HG02973 (cell line): ENCODE measurements at regions not wholly inside any gene's neighbourhood (a gene's known extent, or its start where the extent isn't known, plus 50 kb on each side); places are given as distances from the start of the nearest gene placed in this dataset.
"Not testable (repeated sequence)": the region's sequence is repeated elsewhere in the genome, so short reads cannot be mapped to it uniquely, and the experiment has no call there.

Experiments used
- ATAC-seq: cut with Tn5 transposase; IDR thresholded peaks from one replicate; pipeline ENCODE4 v1.9.1; 2021; ENCODE audit warnings: moderate library complexity; ENCODE audit not compliant: unreplicated experiment

- not testable (repeated sequence) for ATAC-seq
Observed at GRCh38 chr17:20840987-20841865, 201.6 kb downstream of the USP22 start.

- not testable (repeated sequence) for ATAC-seq
Observed at GRCh38 chr17:20842012-20842411, 200.8 kb downstream of the USP22 start.

- ATAC-seq: not testable (repeated sequence)
Observed at GRCh38 chr17:20843261-20843660, 199.6 kb downstream of the USP22 start.

- not testable (repeated sequence) for ATAC-seq
Observed at GRCh38 chr17:20843799-20844553, 198.8 kb downstream of the USP22 start.

GRCh38 chr17:20848869-20849443 lies 193.9 kb downstream of the USP22 start:
- not testable (repeated sequence) for ATAC-seq

- not testable (repeated sequence) for ATAC-seq
Observed at GRCh38 chr17:20851591-20852238, 191.1 kb downstream of the USP22 start.

DNA sequence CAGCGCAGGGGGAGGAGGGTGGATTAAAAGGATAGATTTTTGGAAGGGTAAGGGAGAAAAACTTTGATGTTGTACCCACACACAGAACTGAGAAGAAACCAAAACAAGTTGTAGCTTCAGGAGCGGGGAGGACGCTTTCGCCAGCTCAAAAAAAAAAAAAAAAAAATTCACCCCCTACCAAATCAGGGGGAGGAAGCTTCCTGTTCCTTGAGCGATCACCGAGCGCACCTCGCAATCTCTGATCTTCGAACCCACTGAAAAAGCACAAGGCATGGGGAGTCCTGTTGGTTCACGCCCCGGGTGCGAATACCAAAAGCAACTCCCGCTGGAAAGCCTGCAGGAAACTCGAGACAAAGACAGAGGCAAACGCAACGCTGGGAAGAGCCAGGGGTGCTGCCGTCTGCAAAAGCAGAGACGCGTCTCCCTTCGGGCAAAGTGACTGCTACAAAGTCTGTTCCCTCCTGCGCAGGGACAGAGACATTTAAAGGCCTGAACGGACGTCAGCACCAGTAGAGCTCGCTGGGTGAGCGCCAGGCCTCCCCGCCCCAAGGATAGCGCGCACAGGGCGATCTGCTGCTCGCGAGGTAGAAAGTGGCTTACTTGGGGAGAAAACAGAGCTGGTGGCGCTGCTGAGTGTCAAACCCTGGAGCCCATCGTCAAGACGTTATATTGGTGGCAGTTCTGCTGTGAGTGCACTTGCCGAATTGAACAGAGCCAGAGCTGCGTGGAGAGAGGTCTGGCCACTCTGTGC lies 190.4 kb downstream of the USP22 start:
- ATAC-seq: no peak

DNA sequence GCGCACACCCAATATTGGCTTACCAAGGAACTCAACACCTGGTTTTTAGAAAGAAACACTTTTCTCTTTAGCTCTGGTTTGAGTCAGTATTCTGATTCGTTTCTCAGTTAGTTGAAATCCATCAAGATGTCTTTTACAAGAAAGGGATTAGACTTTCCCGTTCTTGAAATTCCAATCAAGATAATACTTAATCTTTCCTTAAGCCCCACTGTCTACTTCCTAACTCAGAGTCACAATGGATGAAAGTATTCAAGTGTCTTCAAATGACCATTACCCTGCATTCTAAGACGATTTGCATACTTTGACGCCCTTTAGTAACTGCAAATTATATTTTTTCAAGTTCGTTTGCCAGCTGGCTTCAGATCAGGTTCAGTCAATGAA lies 189.8 kb downstream of the USP22 start:
- ATAC-seq: no peak

- ATAC-seq: not testable (repeated sequence)
Observed at GRCh38 chr17:20855910-20856470, 186.8 kb downstream of the USP22 start.

- not testable (repeated sequence) for ATAC-seq
Observed at GRCh38 chr17:20866444-20867209, 176.2 kb downstream of the USP22 start.

DNA sequence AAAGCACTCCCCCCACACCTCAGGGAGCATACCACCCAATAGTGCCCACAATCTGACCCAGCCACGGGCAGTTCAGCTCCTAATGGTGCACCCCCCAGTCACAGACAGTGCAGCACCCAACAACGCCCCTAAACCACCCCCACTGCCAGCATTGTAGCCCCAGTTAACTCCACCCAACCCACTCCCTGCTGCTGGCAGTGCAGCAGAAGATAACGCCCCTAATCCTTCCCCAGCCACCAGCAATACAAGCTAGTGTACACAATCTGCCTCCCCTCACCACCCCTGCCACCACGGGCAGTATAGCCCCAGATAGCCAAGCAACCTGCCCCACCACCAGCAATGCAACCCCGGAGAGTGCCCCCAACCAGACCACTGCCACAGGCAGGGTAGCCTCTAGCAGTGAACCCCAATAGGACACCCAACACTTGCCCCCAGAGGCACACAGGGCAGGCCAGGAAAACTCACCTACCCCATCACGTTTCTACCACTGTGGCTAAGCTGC lies 175.3 kb downstream of the USP22 start:
- not testable (repeated sequence) for ATAC-seq

DNA sequence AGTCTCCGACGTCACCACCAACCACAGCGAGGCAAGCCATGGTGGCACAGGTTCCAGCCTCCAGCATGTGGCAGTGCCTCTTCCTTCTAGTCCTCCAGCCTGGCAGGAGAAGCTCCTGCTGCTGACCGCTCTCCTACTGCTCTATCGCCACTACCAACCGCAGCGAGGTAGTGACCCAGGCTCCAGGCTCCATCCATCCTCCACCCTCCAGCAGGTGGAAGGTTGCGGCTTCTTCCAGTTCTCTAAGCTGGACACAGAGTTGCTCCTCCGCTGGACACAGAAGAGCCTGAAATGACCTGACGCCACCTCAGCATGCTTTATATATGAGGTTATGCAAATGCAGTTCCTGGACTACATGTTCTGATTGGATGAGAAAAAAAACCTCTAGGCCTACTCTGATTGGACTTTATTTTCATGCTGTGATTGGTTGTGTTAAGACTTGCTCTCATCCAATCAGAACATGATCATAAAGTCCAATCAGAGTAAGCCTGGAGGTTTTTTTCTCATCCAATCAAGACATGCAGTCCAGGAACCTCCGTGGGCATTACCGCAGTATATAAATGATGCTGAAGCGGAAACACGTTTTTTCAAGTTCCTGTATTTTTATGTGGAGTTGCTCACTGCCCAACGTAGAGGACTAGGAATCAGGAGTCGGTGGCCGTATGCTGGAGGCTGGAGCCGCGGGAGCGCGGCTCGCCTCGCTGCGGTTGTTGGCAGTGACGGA lies 174.7 kb downstream of the USP22 start:
- not testable (repeated sequence) for ATAC-seq

DNA sequence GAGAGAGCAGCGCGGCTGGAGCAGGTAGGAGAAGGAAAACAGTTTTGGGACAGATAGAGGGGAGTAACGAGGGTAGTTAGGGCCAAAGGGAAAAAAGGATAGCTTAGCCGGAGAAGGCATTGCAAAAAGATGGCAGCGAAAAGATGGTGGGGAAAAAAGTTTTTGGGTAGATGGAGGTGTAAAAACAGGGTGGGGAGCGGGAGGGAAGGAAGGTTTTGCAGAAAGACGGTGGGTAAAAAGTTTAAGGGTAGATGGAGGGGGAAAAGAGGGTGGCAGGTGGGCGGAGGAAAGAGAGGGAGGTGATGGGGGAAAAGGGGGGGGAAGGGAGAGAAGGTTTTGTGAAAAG lies 174.2 kb downstream of the USP22 start:
- not testable (repeated sequence) for ATAC-seq

DNA sequence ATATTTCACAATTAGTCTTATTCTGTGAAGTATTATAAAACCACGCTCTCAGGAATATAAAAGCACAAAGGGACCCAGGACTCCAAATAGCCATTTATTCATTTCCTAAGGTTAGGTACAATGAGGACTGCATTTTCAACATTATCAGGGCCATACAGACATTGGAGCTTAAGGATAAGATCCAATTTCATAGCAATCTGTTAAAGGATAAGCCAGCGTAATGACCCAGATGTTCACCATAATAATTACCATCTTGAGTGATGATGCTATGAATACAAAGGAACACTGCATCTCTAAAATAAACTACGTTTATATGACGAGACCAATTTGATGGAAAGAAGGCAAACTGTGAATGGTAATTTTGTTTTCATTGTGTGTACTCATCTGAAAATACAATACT lies 169.6 kb downstream of the USP22 start:
- ATAC-seq: not testable (repeated sequence)

DNA sequence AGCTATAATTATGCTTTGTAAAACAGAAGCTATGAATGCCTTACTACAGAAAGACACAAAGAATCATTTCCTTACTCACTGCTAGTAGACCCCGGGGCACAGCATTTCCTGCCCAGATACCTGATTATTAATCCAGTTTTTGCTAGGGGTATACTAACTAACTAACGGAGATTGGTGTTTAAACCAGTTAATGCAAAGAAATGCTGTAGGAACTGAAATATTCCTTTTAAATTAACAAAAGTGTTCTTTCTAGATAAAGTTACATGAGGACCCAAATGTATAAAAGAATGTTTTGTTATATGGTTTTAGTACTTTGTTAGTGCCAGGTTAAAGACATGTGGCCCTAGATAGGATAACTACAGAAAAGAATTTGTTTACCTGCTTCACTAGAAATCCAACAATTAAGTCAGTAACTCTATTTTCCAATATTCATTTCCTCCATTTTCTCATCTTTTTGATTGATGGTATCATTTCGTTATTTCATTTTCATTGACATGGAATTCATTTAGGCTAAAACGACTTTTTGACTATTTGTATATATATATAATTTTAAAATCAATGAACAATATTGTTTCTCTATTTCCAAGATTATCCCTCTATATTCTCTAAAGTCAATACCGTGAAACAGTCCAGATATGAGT lies 169.0 kb downstream of the USP22 start:
- not testable (repeated sequence) for ATAC-seq

- ATAC-seq: not testable (repeated sequence)
Observed at GRCh38 chr17:20877384-20877783, 165.4 kb downstream of the USP22 start.

DNA sequence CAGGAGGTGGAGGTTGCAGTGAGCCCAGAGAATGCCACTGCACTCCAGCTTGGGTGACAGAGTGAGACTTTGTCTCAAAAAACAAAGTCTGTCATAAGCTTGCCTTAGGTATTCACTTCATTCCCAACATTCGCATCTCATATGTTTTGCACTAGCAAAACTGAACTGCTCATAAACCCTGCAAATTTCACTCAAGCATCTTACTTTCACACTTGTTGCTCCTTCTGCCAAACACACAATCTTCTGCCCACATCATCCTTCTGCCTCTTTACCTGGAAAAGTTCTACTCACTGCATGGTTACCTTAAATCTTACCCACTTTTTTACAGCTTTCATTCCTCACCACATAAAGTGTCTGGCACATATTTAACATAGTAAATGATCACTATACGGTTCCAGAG lies 152.5 kb downstream of the USP22 start:
- no peak for ATAC-seq

DNA sequence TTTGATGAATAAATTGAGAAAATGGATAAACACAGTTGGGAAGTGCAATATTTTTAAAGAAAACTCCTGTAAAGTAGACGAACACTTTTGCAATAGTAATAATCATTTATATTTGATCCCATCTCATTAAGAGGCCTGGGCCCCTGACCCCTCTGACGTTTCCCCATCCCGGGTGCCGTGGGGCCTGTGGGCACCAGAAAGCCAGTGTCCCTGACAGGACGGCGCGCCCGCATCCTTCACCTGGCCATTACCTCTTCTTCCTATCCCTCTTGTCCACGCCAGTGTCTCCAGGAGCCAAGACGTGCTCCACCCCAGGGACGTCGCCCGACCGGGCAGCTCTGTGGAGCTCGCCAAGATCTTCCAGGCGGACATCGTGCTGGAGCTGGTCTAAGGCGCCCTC lies 147.4 kb downstream of the USP22 start:
- ATAC-seq: not testable (repeated sequence)
